GM21515 (cell line): ENCODE measurements at regions not wholly inside any gene's neighbourhood (a gene's known extent, or its start where the extent isn't known, plus 50 kb on each side); places are given as distances from the start of the nearest gene placed in this dataset.

Experiments
- ATAC-seq: cut with Tn5 transposase; IDR thresholded peaks from one replicate; pipeline ENCODE4 v1.9.1; 2021; ENCODE audit not compliant: unreplicated experiment

DNA sequence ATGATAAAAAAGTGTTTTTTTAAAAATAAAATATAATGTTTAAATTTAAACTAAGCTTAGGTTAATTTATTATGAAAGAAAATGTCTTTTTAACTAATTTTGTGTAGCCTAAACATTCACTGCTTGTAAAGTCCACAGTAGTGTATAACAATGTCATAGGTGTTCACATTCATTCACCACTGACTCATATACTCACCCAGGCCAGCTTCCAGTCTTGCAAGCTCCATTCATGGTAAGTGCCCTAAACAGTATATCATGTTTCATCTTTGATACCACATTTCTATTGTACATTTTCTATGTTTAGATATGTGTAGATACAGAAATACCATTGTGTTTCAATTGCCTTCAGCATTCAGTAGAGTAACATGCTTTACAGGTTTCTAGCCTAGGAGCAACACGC, 530.3 kb downstream of the EPHA5 start:
- ATAC-seq = no peak

DNA sequence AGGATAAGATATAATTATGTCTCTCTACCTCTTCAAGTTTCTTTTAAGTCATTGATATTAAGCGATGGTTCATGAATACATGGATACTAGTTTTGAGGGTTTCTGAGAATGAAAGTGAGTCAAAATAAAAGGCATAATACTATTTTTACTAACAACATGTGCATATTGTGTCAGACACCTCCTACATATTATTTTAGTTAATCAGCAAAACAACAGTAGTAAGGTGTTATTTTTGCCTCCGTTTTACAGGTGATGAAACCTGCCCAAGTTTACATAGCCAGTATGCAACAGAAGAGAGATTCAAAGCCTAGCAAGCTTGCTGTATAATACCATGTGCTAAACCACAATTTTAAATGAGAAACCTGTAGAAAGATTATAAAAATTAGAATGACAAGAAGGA, 544.1 kb downstream of the EPHA5 start:
- ATAC-seq = no peak

DNA sequence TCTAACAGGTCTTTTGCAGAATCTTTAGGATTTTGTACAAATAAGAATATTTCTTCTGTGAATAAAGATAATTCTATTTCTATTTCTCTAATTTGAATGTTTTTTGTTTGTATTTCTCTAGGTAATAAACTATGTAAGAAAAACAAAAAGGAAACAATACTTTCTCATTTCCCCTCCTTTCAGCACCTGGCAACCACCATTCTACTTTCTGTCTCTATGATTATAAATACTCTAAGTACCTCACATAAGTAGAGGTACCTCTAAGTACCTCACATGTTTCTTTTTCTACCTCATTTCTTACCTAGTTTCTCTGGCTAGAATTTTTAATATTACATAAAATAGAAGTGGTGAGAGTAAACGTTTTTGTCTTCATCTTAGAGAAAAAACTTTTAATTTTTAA, 550.0 kb downstream of the EPHA5 start:
- no peak for ATAC-seq

DNA sequence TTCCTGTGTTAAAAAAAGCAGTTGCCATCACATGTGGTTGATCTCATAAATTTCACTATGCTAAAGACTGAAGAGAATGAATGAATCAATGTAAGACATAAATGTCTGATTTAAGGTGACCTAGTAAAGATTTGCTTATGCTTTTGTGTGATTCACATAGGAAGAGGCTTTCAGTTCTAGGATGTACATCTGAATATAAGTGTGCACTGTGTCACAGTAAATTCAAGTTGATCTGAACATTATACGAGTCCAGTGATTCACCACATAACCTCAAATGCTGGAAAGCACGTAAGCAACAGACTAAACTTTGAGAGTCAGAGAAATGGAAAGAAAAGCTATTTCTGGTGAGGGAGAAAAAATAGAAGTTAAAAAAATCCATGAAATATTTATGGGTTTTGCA, 567.9 kb downstream of the EPHA5 start:
- no peak for ATAC-seq

DNA sequence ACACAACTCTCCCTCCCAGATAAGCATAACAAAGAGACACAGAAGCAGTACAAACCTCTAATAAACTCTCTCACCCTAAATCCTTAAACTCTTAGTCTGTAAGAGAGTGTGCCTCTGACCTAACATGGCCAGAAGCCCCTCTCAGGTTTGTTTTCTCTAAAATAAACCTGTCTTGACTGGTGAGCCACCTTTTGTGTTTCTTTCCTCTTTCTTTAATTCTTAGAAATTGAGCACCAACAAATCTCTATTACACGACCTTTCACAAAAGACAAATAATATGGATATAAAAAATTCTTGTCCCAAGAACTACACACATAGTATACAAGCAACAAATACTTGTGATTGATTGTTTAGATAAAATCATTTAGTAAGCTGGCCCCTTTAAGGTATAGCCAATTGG, 573.7 kb downstream of the EPHA5 start:
- ATAC-seq = no peak

DNA sequence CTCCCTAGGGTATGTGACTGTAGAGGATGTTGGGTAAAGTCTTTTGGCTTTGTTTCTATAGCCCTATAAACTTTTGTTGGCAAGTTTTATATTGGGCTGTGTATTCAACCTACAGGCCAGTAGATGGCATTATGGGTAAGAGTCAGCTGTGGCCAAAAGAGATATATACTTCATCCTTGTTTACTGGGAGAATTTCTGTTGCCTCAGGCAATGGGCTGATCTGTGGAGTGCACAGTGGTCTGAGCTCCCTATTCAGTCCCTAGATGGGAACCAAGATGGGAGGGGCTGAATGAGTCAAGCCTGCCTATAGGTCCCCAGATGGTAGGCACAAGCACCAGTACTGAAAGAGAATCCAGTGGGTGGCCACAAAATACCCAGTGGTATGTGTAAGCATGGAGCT, 580.6 kb downstream of the EPHA5 start:
- no peak for ATAC-seq

DNA sequence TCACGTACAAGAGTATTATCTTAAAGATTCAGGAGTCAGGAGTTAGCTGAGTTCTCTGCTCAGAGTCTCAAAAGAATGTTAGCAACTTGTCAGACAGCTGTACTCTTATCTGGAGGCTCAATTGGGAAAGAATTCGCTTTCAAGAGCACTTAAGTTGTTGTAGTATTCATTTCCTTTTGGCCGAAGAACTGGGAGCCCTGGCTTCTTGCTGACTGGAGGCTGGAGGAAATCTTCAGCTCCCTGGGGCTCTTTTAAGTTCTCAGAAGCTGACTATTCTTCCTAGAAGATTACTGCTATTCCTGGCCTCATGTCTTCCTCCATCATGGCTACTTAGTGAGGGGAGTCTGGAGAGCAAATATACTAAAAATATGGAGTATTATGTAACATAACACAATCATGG, 587.2 kb downstream of the EPHA5 start:
- ATAC-seq = no peak

DNA sequence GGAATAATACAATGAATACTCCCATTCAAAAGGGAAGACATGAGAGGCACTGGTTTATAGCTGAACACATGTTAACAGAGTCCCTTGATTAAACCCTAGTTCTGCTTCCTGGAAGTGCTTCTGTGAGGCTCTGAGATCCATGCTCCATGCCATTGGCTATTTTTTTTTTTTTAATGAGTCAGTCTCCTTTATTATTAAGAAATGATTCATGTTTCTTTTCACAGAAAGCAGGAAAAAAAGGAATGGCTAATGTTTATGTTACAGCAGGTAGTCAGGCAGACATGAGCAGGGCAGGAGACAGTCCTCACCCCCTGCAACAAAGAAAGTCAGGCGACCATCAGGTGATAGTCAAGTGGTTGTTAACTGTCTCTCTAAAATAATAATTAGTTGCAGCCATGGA, 598.7 kb downstream of the EPHA5 start:
- ATAC-seq = no peak

DNA sequence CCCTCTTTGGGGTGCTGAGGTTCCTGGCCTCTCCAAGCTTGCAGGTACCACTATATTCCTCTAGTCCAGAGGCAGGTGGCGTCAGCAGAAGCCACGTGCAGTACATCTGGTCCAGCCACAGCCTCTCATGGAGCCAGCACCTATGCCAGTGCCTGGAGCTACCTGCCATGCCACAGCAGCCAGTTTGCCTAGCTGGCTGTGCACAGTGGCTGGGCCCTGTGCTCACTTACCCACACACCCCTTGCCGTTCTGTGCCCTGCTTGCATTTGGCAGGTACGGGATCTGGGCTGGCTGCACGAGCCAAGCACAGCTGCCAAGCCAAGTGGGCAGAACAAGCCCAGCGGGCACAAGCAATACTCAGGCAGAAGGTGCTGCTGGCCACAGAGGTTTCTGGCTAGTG, 601.1 kb downstream of the EPHA5 start:
- ATAC-seq = no peak

DNA sequence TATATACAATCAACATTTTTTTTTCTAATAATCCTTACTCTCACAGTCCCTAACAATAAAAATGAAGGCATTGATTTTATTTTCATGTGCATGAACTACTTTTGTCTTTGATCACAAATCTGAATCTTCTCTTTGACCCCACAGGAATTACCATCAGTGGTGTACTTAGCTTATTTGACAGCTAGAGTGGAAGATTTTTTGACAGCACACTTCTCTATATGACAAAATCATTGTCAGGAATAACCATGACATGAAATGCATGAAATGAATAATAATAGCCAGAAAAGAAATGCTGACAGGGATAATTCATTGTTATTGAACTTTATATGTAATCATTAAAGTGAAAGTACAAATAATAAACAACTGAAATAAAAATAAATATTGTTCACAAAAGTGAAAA, 604.2 kb downstream of the EPHA5 start:
- no peak for ATAC-seq

DNA sequence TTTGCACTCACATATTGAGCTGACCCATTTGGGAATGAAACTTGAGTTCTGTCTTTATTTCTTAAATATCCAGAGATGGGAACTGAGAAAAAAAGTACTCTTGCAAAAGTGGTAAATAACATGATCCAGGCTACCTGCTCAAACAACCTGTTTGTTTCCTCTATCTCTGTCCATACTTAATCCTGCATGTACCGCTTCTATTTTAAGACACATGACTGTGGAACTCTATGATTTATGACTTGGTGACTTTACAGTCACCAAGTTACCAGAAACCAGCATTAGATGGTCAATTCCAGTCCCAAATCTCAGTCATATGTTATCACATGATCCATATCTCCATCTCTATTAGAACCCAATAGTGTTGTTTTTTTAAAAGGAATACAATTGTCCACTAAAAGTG, 606.7 kb downstream of the EPHA5 start:
- ATAC-seq = no peak

DNA sequence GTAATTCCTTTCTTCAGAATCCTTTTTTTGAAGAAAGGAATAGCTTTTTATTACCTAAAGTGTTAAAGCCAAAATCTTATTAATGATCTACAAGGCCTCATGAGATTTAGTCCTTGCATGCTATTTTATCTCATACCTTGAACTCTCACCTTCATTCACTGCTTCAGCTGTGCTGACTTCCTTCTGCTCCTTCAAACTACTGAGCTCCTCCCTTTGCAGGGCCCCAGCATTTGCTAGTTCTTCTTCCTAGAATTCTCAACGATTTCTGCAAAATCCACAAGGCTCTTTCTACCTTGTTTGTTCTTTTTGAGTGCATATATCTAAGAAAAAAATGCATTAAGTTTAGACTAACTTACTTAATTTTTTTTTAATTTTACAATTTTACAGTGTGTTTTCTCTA, 619.5 kb downstream of the EPHA5 start:
- no peak for ATAC-seq

DNA sequence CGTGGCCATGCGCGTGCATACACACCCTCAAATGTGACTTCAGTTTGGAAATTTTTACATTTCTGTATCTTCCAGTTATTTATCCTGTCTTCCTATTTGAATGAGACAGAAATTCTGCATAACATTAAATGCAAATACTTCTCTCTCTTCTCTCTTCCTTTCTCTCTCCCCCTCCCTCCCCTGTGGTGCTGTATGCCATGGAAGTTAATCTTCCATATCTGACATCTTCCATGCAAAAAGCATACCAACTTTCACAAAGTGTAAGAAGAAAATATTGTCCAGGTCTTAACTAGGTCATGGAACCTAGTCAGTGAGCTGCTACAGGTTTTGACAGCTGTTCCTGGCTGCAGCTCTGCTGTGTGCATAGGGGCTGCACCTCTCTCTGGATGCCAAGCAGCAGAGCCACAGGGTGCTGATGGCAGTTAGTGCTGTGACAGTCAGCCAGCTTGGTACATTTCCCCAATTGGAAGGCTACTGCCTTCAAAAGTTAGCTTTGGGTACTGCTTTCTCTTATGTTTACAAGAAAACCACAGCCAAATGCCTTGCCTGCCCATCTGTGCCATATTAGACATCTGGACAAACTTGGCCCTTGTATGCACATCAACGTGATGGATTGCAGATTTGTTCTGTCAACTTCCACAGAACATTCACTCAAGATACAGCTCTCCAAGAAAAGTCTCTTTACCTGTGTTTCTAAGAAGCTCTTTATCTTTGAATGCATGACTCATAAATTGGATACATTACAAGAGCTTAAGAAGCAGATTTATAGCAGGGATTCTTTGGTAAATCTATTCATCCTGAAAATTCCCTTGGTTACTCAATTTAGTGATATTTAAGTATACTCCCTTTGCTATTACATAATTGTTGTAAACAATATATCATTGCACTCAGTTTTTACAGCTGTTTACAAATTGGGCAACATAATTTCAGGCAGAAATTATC, 623.8 kb downstream of the EPHA5 start:
- ATAC-seq = no peak

DNA sequence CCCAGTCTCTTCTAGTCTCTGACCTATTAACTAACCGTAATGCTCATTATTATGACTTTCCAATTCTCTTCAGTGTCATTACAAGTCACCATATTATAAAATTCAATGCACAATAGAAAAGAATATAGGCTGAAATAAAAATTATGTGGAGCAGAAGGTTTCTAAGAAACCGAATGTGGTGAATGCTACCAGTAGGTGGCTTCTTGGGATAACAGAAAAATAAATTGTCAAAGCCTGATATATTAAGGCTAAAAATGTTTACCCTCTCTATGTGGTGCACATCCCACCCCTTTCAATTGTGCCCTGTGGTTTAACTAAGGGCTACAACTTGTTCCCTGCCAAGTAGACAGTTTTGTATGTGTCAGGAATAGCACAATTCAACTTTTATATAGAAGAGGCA, 624.6 kb upstream of the TECRL start:
- ATAC-seq = no peak

DNA sequence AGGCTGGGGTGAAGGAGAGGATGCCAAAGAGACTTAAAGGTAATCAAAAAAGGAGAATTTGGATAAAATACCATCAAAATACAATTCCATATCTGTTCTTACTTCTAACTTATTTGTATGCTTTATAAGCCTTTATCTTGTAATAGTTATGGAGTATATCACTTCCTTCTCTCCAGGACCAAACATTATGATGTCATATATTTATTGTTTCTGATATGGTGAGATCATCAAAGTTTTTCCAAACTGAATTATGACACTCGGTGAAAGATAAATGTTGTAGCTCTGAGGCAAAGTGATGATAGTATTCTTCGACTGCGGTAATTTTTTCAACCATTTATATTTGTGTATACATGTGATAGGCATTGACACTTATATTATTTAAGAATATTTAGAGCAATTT, 619.3 kb upstream of the TECRL start:
- ATAC-seq = no peak

DNA sequence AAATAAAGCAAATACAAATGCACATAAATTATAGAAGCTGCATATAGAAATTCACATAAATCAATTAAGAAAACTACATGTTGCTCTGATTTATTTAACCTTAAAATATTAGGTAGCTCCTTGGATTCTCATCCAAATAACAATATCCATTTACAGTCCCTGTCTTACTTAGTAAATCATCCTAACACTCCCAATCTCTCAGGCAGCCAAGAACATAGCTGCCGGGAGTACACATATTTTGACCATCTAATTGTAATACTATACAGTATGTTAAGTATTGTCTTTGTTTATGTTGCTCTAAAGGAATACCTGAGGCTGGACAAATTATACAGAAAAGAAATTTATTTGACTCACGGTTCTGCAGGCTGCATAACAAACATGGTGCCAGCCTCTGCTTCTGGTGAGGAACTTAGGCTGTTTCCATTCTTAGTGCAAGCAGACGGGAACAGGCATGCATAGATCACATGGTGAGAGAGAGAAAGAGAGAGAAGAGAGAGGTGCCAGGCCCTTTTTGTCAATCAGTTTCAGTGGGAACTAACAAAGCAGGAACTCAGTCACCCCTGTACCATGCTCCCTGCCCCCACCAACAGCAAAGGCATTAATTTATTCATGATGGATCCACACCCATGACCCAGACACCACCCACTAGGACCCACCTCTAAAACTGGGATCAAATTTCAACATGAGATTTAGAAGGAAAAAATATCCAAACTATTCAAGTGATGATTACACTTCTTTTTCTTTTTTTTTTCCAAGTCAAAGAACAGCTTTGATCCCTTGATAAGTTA, 614.8 kb upstream of the TECRL start:
- no peak for ATAC-seq

DNA sequence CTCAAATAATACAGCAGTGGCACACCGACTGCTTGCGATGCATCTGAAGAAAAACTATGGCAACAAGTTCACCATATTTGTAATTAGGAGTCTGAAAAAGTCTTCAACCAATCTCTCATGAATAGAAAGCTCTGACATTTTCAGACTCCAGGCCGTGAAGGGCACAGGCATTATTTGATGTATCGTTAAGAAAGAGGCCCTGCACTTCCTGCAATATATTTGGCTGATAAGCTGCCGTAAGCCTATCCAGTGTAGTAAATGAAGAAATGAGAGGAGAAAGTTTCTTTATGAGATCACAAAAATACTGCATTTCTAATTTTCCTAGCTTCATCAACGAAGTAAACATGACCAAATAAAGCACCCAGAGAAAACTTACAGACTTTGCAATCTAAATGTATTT, 613.8 kb upstream of the TECRL start:
- no peak for ATAC-seq

DNA sequence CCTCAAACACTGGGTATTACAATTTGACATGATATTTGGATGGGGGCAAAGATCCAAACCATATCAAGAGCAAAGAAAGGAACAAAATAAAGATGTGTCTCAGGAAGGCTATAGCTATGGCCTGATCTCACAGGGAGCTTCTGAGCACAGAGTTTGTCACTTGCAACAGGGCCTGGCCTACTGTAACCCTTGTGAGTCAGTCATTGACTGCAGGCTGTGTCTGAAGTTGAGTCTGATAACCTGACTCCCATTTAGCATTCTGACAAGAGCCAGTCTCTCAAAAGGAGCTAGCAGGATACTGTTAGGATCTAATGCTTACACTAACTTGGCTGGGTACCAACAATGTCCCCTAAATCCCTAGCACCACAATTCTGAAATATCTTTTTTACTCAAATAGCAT, 612.5 kb upstream of the TECRL start:
- no peak for ATAC-seq

DNA sequence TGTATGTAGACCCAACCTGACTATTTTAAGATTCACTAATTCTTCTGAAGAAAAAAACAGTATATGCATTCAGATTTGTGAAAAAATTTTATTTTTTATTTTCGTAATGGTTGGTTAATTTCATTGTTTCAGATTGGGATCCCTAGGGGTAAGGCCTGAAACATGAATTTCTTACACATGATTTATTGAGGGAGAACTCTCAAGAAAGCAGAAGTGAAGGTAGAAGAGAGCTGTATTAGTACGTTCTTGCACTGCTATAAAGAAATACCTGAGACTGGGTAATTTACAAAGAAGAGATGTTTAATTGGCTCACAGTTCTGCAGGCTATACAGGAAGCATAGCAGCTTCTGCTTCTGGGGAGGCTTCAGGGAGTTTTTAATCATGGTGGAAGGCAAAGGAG, 611.9 kb upstream of the TECRL start:
- ATAC-seq = no peak

DNA sequence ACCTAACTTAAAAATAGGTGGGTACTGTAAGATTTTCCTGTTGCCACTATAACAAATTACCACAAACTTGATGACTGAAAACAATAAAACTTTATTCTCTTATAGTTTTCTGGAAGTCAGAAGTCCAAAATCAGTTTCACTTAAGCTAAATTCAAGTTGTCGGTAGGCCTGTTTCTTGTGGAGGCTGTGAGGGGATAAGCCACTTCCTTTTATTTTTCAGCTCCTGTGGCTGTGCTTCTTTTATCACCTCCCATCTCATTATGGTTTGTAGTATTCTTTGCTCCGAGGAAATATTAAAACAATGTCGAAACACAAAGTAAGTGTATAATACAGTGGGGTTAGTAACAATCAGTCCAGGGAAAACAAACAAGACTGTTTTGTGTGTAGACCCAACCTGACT, 610.5 kb upstream of the TECRL start:
- ATAC-seq = no peak

DNA sequence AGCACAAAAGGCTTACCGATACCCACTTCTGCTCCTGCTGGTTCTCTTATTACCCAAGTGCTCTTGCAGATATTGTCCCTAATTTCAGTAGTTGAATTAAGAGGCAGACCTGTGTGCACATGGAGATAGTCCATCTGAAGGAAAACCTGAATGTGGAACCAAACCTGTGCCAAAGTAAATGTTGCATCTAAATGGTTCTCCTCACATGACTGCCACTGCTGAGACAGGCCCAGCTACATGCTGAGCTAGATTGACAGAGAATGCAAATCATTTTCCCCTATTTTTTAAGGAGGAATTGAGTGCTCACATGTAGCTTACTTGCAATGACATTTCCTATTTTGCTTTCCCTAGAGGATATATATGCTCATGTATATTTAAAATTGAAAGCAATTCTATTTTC, 609.1 kb upstream of the TECRL start:
- no peak for ATAC-seq

DNA sequence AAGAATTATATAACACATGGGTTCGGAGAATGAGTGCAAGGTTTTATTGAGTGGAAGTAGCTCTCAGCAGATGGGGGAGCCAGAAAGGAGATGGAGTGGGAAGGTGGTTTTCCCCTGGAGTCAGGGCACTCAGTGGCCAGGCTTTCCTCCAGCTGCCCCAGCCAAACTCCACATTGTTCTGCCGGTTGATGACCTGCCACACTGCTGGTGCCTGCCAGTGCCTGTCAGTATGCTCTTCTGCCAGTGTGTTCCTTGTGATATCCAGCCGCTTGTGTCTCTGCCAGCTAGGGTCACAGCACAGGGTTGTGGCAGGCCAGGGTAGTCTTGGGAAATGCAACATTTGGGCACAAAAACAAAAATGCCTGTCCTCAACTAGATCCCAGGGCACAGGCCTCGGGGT, 604.8 kb upstream of the TECRL start:
- ATAC-seq = no peak
